Left lung (tissue), 4 donors: ENCODE measurements at regions not wholly inside any gene's neighbourhood (a gene's known extent, or its start where the extent isn't known, plus 50 kb on each side); places are given as distances from the start of the nearest gene placed in this dataset.

Experiments used
- ATAC-seq: fragments of 200-7000 bp; cut with Tn5 transposase; one replicate; pipeline ENCODE4 v1.9.1; 2020; ENCODE audit warnings: moderate library complexity
- DNase-seq, 4 donors: peaks; one replicate each; pipeline ENCODE4 v3.0.0-alpha.2; 2013 to 2020
- H3K27ac ChIP-seq, 2 donors: fragments of 200-600 bp; sonication (generic) in 1 of 2; one replicate each; pipeline versions ENCODE4 v1.5.0 to v1.8.0; 2020 to 2021
- H3K27me3 ChIP-seq, 2 donors: fragments of 200-600 bp; sonication (generic) in 1 of 2; one replicate each; pipeline versions ENCODE4 v1.5.0 to v1.8.0; 2020 to 2021
- H3K36me3 ChIP-seq, 2 donors: fragments of 200-600 bp; sonication (generic) in 1 of 2; one replicate each; pipeline versions ENCODE4 v1.5.0 to v1.8.0; 2020 to 2021
- H3K4me1 ChIP-seq, 2 donors: fragments of 200-600 bp; one replicate each; pipeline ENCODE4 v1.8.0; 2021
- H3K4me3 ChIP-seq, 2 donors: fragments of 200-600 bp; sonication (generic) in 1 of 2; one replicate each; pipeline versions ENCODE4 v1.5.0 to v1.8.0; 2020 to 2021; ENCODE audit warnings: mild to moderate bottlenecking in 1 of 2
- H3K9me3 ChIP-seq, 2 donors: fragments of 200-600 bp; sonication (generic) in 1 of 2; one replicate each; pipeline versions ENCODE4 v1.5.0 to v1.8.0; 2020 to 2021
- intact Hi-C, 2 donors: fragments of 100-400 bp; cut with DNase I; formaldehyde crosslinking; loops; one replicate each; pipeline versions ENCODE4 v1.11.2 to v1.14.2; 2022
- TF ChIP-seq, protein P1 (sequence below), 2 donors: fragments of 200-600 bp; sonication (generic) in 1 of 2; IDR thresholded peaks; one replicate each; pipeline versions ENCODE4 v1.5.0 to v1.8.0; 2021; ENCODE audit warnings: antibody characterized with exemption in 2 of 2
- donor health status: DM: no; HTN: yes; CAD: no.
- donor health status: DM: no; HTN: no; CAD: no.

DNA sequence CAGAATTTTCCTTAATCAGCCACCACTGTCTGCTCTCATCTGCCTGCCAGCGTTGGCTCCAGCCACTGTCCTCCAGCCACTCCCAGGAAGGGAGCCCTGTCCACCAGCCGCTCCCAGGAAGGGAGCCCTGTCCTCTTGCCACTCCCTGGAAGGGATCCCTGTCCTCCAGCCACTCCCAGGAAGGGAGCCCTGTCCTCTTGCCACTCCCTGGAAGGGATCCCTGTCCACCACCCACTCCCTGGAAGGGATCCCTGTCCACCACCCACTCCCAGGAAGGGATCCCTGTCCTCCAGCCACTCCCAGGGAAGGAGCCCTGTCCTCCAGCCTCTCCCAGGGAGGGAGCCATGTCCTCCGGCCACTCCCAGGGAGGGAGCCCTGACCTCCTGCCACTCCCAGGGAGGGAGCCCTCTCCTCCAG, 726.5 kb downstream of the PTPRU start:
- ATAC-seq (no peak), DNase-seq (no peak)
- Histone ChIP-seq H3K4me1 (no peaks in the 10 kb centered on the region), H3K36me3 (no peaks in the 10 kb centered on the region), H3K9me3 (no peaks in the 10 kb centered on the region), H3K4me3 (no peak overlapping the region), H3K27me3 (peaks cover 0 to 64% of the 10 kb centered on the region in 2 donors), H3K27ac (no peak overlapping the region)
- TF ChIP-seq, protein P1, sequence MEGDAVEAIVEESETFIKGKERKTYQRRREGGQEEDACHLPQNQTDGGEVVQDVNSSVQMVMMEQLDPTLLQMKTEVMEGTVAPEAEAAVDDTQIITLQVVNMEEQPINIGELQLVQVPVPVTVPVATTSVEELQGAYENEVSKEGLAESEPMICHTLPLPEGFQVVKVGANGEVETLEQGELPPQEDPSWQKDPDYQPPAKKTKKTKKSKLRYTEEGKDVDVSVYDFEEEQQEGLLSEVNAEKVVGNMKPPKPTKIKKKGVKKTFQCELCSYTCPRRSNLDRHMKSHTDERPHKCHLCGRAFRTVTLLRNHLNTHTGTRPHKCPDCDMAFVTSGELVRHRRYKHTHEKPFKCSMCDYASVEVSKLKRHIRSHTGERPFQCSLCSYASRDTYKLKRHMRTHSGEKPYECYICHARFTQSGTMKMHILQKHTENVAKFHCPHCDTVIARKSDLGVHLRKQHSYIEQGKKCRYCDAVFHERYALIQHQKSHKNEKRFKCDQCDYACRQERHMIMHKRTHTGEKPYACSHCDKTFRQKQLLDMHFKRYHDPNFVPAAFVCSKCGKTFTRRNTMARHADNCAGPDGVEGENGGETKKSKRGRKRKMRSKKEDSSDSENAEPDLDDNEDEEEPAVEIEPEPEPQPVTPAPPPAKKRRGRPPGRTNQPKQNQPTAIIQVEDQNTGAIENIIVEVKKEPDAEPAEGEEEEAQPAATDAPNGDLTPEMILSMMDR (IDR thresholded peaks at IDR 0.05): no peak
- intact Hi-C loops: no loop called here

- no peaks in the 10 kb centered on the region for H3K4me1 ChIP-seq
- peaks cover 0 to 60% of the 10 kb centered on the region in 2 donors for H3K27me3 ChIP-seq
- DNase-seq (no peak), ATAC-seq (no peak)
- no peak overlapping the region for H3K4me3 ChIP-seq
- H3K9me3 ChIP-seq: no peaks in the 10 kb centered on the region
- TF ChIP-seq, protein P1 (IDR thresholded peaks at IDR 0.05): no peak
- intact Hi-C loops: no loop called here
- no peak overlapping the region for H3K27ac ChIP-seq
- no peaks in the 10 kb centered on the region for H3K36me3 ChIP-seq
Observed at GRCh38 chr1:29962336-29962735, 726.0 kb downstream of the PTPRU start.

DNA sequence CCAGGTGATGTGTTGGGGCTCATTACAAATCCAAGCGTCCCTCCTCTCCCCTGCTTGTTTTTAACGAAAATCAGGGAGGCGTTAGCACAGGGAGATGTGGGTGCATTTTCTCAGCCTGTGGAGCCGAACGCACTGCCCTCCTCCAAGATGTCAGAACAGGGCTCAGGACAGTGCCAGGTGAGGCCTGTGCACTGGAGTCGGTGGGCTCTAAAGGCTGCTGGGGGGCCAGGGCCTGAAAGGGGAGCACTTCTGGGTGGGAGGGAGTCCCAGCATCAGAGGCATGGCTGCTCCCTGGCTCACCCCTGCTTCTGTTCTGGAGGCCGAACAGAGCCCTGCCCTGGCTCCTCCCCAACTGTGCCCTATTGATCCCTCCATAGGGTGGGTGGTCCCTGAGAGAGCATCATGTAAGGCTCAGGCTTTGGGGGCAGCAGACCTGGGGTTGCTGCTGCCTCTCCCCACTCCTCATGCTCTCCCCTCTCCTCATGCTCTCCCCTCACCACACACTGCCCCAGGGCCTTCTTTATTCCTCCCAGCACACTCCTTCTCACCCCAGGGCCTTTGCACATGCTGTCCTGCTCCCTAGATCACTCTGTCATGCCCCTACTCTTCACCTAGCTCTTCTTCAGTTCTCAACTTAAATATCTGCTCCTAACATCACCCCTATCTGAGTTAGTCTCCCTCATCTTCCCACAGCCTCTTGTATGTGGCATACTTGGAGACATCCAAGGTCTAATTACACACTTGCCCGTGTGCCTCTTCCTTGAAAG, 725.2 kb downstream of the PTPRU start:
- Histone ChIP-seq H3K4me3 (no peak overlapping the region), H3K9me3 (no peaks in the 10 kb centered on the region), H3K27ac (no peak overlapping the region), H3K27me3 (peaks cover 0 to 52% of the 10 kb centered on the region in 2 donors), H3K4me1 (no peaks in the 10 kb centered on the region), H3K36me3 (no peaks in the 10 kb centered on the region)
- TF ChIP-seq, protein P1 (IDR thresholded peaks at IDR 0.05): no peak
- intact Hi-C loops: no loop called here
- DNase-seq: no peak
- ATAC-seq: no peak

DNA sequence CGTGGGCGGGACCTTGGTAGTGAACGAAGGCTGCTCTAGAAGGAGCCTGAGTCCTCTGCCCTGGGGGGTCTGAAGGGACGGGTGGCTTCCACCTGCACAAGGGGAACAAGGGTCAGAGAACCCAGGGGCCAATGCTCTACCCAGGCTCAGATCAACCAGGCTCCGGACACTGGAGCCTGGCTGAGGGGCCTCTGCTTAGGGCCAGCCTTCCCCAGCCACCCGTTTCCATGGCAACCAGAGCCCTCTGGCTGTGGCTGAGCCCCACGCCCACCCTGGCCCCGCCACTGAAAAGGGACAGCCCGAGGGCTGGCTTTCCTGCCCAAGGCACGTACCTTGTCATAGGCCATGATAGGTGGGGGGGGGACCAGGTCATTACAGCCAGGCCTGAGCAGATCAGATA, 724.6 kb downstream of the PTPRU start:
- Histone ChIP-seq H3K4me1 (no peaks in the 10 kb centered on the region), H3K9me3 (no peaks in the 10 kb centered on the region), H3K4me3 (no peak overlapping the region), H3K27me3 (peaks cover 0 to 48% of the 10 kb centered on the region in 2 donors), H3K27ac (no peak overlapping the region), H3K36me3 (no peaks in the 10 kb centered on the region)
- DNase-seq (no peak), ATAC-seq (no peak)
- TF ChIP-seq, protein P1 (IDR thresholded peaks at IDR 0.05): no peak
- intact Hi-C loops: no loop called here

DNA sequence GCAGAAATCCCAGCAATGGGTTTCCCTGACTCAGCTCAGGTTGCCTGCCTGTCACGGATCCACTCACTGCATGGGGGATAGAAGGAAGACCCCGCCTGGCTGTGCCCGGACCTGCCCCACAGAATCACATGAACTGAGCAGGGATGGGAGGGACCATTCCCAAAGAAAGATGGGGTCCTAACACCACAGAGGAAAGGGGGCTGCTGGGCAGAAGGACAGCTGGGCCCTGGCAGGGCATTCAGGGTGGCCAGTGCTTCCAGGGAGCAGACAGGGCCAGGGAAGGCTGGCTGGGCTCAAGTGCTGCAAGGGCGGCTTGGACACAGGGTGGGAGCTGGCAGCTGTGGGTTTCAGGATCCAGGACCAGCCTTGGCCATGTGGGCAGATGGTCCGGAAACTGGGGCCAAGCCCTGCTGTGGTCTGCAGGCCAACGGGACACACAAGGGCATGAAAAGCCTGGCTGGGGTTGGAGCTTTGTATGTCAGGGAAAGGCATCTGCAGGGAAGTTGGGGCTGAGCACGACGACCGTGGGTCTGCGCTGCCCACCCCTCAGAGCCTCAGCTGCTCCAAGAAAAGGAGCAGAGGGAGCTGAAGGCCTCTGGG, 723.9 kb downstream of the PTPRU start:
- Histone ChIP-seq H3K36me3 (no peaks in the 10 kb centered on the region), H3K27ac (no peak overlapping the region), H3K27me3 (peaks cover 0 to 41% of the 10 kb centered on the region in 2 donors), H3K4me3 (no peak overlapping the region), H3K4me1 (no peaks in the 10 kb centered on the region), H3K9me3 (no peaks in the 10 kb centered on the region)
- DNase-seq (no peak), ATAC-seq (no peak)
- intact Hi-C loops: no loop called here
- TF ChIP-seq, protein P1 (IDR thresholded peaks at IDR 0.05): no peak
